NCI-H345 treated with DMSO at 0.1 percent for 48 hours (cell line): ENCODE measurements at regions not wholly inside any gene's neighbourhood (a gene's known extent, or its start where the extent isn't known, plus 50 kb on each side); places are given as distances from the start of the nearest gene placed in this dataset.

Experiments
- DNase-seq: peaks from one replicate; lab custom pipeline; 2025; ENCODE audit not compliant: unreplicated experiment; lab: John Stamatoyannopoulos, UW

DNA sequence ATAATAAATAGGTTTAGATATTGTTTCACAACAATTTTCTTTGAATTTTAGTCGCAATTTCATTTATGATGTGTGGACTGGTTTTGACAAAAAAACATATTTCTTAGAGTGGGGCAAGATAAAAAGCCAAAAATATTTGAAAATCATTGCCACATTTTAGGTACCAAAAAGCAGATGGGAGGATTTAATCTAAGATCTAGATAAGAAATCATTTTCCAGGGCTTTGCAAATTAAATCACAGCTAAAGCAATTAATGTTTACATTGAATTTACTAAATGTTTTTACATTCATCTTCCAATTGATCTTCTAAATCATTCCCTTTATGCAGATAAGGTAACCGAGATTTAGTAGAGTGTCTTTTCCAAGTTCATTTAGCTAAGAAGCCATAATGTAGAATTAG, 1386.0 kb upstream of the TENM4 start:
- no peak for DNase-seq

DNA sequence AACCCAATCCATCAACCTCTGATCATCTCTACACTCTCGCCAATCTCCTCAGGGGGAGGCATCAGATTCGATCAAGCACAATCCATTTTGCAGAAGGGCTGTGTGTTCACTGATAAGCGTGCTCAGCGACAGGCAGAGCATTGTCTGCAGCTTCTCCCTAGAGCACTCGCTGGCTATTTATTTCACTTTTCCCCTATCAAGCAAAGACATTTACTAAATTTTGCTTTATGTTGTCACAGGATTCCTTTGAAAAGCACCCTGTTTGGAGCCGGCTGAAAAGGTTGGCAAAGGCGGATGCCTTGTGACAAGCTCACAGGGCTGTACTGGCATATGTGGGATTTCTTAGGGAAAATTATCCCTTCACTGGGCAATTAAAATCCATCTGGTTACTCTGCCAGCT, 1381.5 kb upstream of the TENM4 start:
- no peak for DNase-seq

- no peak for DNase-seq
These were observed 1378.4 kb upstream of the TENM4 start for GRCh38 chr11:80819271-80819670.

DNA sequence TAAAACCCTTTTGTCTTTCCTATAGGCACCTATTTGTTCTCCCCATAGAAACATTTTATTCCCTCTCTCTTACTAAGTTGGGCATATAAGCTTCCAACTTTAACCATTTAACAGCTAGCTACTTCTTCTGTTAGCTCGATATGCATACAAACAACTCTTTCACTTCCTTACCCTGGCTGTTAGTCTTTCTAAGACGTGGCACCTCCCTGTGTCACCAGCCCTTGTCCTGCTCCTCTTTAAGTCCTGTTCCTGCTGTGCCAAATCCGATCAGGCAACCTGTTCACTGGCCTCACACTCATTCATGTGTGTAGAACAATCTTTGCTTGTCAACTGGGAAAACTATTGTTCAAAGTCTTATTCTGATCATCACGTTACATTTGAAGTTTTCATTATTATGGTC, 1376.1 kb upstream of the TENM4 start:
- DNase-seq: no peak

- DNase-seq: no peak
These were observed 1375.6 kb upstream of the TENM4 start for GRCh38 chr11:80816454-80816847.

DNA sequence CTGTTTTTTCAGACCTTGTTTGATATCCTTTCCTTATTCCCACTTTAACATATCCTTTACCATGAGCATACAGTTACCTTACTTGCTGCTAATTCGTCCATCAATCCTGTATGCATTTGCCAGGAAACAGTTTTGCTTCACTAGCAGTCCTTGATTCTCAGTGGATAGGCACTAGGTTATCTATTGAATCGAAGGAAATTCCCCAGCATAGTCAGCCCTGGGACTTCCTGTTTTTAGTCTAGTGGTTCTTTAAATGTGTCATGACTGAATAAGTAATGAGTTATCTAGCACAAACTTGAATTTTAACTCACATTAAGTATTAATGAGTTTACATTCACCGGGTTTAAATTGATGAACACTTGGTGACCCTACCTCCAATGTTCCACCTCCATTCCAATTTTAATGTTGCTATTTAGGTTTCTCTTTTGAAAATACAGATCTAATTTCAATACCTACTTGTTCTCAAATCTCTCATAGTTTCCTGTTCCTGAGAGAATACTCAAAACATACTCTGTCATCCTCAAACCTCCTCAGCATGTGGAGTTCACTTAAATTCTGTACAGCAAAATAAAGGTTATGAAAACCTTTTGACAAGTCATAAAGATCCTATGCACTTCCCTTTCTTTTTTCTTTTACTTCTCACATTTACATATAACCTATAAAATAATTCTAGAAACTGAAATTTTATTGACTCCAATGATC, 1375.1 kb upstream of the TENM4 start:
- DNase-seq: no peak

DNA sequence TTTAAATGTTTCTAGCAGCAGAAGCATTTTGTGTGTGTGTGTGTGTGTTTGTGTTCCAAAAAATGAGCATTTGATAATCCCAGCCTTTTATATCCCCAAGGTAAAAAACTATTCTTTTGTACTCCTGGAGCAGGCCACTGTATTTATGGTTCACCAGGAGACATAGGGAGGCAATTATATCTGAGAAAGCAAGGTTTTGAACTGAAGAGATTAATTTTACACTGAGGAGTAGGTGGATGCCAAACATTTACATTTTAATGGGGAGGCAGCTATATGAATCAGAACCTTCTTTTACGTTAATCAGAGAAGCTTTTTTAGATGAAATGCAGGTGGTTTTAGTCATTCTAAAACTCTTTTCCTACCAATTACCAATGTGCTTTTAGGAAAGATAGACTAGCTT, 1374.0 kb upstream of the TENM4 start:
- DNase-seq: no peak

DNA sequence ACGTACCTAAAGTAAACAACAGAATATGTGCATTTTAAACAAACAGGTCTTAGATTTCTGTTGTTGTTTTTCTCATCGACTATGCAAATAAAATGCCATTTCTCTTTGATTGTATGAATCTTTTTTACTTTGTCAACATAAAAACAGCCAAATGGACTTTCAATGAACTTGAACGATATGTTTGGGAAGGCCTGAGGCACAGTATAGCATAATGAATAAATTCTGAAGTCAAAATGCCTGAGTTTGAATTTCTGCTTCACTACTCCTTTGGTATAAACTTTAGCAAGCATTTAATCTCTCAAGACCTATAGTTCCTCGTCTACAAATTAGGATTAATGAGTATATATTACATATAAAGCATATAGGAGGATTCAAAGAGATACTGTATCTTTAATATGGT, 1369.9 kb upstream of the TENM4 start:
- DNase-seq: no peak

- no peak for DNase-seq
These were observed 1357.3 kb upstream of the TENM4 start for GRCh38 chr11:80798174-80798573.

GRCh38 chr11:80783561-80783960, 1342.7 kb upstream of the TENM4 start:
- no peak for DNase-seq

- no peak for DNase-seq
These were observed 1341.5 kb upstream of the TENM4 start for GRCh38 chr11:80782135-80782885.

GRCh38 chr11:80779905-80780605, 1339.2 kb upstream of the TENM4 start:
- no peak for DNase-seq

GRCh38 chr11:80778941-80779340, 1338.1 kb upstream of the TENM4 start:
- no peak for DNase-seq

GRCh38 chr11:80778432-80778831, 1337.6 kb upstream of the TENM4 start:
- DNase-seq: no peak

DNA sequence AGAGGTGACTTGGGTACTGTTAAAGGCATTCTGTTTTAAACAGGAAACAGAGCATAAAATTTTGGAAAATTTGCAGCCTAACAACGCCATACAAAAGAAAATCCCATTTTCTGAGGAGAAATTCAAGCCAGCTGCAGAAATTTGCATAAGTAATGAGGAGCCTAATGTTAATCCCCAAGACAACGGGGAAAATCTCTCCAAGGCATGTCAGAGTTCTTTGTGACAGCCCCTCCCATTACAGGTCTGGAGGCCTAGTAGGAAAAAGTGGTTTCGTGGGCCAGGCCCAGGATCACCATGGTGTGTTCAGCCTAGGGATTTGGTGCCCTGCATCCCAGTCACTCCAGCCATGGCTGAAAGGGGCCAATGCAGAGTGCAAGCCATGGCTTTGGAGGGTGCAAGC, 1333.1 kb upstream of the TENM4 start:
- DNase-seq: no peak

- DNase-seq: no peak
These were observed 1330.2 kb upstream of the TENM4 start for GRCh38 chr11:80771017-80771416.

- DNase-seq: no peak
These were observed 1318.0 kb upstream of the TENM4 start for GRCh38 chr11:80758787-80759186.

GRCh38 chr11:80748207-80748925, 1307.5 kb upstream of the TENM4 start:
- no peak for DNase-seq

DNA sequence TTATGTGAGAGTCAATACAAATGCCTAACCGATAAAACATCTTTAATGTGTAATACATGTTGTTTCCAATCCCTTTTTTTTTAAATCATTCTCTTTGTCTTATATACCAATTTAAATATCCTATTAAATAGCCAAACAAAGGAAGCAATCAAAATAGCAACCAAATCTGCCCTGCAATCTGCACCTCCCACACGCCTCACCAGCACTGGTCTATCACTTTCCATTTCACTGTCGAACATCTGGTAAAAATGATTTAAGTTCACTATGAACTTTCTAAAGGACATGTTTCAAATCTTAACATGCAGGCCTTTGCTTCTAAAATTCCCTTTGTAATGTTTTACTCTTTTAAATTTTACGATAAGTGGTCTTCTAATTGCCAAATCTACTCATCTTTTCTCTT, 1305.5 kb upstream of the TENM4 start:
- DNase-seq: no peak

DNA sequence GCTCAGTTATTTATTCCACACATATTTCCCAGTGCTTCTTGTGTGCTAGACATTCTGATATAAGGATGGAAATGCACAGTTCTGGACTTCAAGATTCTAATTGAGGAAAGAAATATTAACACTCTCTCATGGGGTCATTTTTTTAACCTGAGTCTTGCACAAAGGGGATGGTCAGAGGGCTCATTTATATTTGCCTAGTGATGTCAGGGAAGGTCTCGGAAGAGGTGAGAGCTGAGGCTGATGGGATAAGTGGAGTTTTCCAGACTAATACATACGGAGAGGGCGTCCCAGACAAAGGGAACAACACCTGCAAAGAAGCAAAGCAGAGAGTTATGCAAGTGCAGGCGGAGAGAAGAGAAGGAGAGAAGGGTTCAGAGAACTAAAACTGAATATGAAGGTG, 1304.6 kb upstream of the TENM4 start:
- DNase-seq: no peak

DNA sequence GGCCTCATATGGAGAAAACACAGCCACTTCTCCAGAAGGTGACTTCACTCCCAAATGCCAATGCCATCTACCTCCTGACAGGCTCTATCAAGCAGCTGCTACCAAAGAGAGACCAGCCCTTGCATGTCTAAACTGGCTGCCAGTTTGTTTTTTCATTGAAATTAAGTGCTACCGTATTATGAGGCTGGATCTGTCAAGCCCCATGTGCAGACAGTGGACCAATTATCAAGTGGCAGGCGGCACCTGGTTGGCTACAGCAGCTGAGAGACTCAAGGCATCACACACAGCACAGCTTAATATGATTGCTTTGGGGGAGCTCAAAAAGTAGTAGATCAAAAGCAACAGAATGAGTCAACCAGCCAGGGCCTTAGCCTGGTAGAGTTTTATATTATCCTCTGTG, 1293.0 kb upstream of the TENM4 start:
- no peak for DNase-seq

GRCh38 chr11:80733361-80733760, 1292.5 kb upstream of the TENM4 start:
- no peak for DNase-seq
